ENCODE measurements at regions not wholly inside any gene's neighbourhood (a gene's known extent, or its start where the extent isn't known, plus 50 kb on each side); places are given as distances from the start of the nearest gene placed in this dataset.

GRCh38 chr11:96960476-96960875 lies 570.7 kb downstream of the JRKL start:
- TF ChIP-seq CTCF (conservative IDR thresholded peaks at IDR 0.05; ENCODE audit: low read depth in 2 of 2) (no peak), REST (IDR thresholded peaks at IDR 0.05; ENCODE audit: unreplicated experiment) (no peak), POLR2AphosphoS5 (IDR thresholded peaks at IDR 0.05; ENCODE audit: low read depth) (no peak), EZH2phosphoT487 (IDR thresholded peaks at IDR 0.05; ENCODE audit: unreplicated experiment) (no peak), EZH2 (IDR thresholded peaks at IDR 0.05; ENCODE audit: low read depth, unreplicated experiment) (no peak), STAT1 (IDR thresholded peaks at IDR 0.05; ENCODE audit: unreplicated experiment) (no peak), ZNF114 (CRISPR knock-in tag; IDR thresholded peaks at IDR 0.05) (no peak), CREB1 (CRISPR knock-in tag; IDR thresholded peaks at IDR 0.05; ENCODE audit: low read depth) (no peak)

All from GM23338 (cell line).